Kidney (tissue), 13 donors: ENCODE measurements at regions not wholly inside any gene's neighbourhood (a gene's known extent, or its start where the extent isn't known, plus 50 kb on each side); places are given as distances from the start of the nearest gene placed in this dataset.

Source experiments
- DNase-seq, 5 donors: peaks; one replicate each; pipeline ENCODE4 v3.0.0-alpha.2; 2013 to 2020
- FAIRE-seq: peaks from 2 replicates; lab custom pipeline; 2012; peaks lifted over from hg19 to GRCh38; lab: Jason Lieb, UNC
- H3K27ac ChIP-seq, 2 donors: one replicate each; pipeline ENCODE4 v1.7.0; 2013; ENCODE audit warnings: low read depth in 2 of 2, low read length in 2 of 2, inconsistent platforms in 1 of 2
- H3K27me3 ChIP-seq: one replicate; pipeline ENCODE4 v1.7.1; 2013; ENCODE audit warnings: low read length, inconsistent platforms; ENCODE audit not compliant: control insufficient read depth, insufficient read depth
- H3K36me3 ChIP-seq, 3 donors: one replicate each; pipeline versions ENCODE4 v1.7.0 to v1.7.1; 2013; ENCODE audit warnings: low read length in 3 of 3, control low read depth in 1 of 3, inconsistent platforms in 1 of 3; ENCODE audit not compliant: insufficient read depth in 3 of 3, control insufficient read depth in 2 of 3
- H3K4me1 ChIP-seq, 3 donors: one replicate each; pipeline versions ENCODE4 v1.7.0 to v1.7.1; 2013; ENCODE audit warnings: low read length in 3 of 3, inconsistent platforms in 1 of 3, low read depth in 1 of 3; ENCODE audit not compliant: control insufficient read depth in 2 of 3, insufficient read depth in 2 of 3
- H3K4me3 ChIP-seq, 3 donors: one replicate each; pipeline versions ENCODE4 v1.7.0 to v1.8.1; 2013; ENCODE audit warnings: low read length in 3 of 3, control low read depth in 1 of 3, inconsistent platforms in 1 of 3
- H3K9ac ChIP-seq, 3 donors: one replicate each; pipeline versions ENCODE4 v1.7.0 to v1.7.1; 2013; ENCODE audit warnings: low read length in 3 of 3, control low read depth in 1 of 3, inconsistent platforms in 1 of 3
- H3K9me3 ChIP-seq, 3 donors: one replicate each; pipeline versions ENCODE4 v1.7.0 to v1.7.1; 2013; ENCODE audit warnings: low read length in 3 of 3, control low read depth in 1 of 3, inconsistent platforms in 1 of 3; ENCODE audit not compliant: control insufficient read depth in 2 of 3, insufficient read depth in 1 of 3
- intact Hi-C: fragments of 100-400 bp; cut with DNase I; formaldehyde crosslinking; loops from one replicate; pipeline ENCODE4 v1.11.1; 2022
- TF ChIP-seq, protein P1 (sequence below): IDR thresholded peaks from 3 replicates; pipeline ENCODE4 v1.5.1; 2012; ENCODE audit warnings: mild to moderate bottlenecking, moderate library complexity, borderline replicate concordance; ENCODE audit not compliant: insufficient read depth; ENCODE audit errors: extremely low read depth
- donor health status: control.
- donor health status: control.
- donor health status: control.
- donor health status: control.
- donor health status: control.
- donor health status: DM: yes; HTN: yes; CAD: no.
- donor health status: Normal renal cell carcinoma (clear cell type).

DNA sequence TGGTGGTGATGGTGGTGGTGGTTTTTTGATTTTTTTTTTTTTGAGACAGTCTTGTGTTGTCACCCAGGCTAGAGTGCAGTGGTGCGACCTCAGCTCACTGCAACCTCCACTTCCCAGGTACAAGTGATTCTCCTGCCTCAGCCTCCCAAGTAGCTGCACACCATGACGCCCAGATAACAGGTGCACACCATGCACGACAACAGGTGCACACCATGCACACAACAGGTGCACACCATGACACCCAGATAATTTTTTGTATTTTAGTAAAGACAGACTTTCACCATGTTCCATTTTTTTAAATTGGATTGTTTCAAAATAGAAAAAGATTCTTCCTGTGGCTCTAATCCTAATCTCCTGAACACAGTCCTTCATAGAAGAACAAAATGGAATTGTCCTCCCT lies 257.9 kb downstream of the ALDH8A1 start:
- Histone ChIP-seq H3K27ac (no peak overlapping the region), H3K4me1 (peaks cover 0 to 14% (median 3%) of the 10 kb centered on the region in 3 donors), H3K36me3 (no peaks in the 10 kb centered on the region), H3K27me3 (no peaks in the 10 kb centered on the region), H3K4me3 (no peak overlapping the region), H3K9ac (no peak overlapping the region), H3K9me3 (peaks cover 0 to 3% (median 0%) of the 10 kb centered on the region in 3 donors)
- intact Hi-C loops = no loop called here
- FAIRE-seq = no peak
- TF ChIP-seq, protein P1, sequence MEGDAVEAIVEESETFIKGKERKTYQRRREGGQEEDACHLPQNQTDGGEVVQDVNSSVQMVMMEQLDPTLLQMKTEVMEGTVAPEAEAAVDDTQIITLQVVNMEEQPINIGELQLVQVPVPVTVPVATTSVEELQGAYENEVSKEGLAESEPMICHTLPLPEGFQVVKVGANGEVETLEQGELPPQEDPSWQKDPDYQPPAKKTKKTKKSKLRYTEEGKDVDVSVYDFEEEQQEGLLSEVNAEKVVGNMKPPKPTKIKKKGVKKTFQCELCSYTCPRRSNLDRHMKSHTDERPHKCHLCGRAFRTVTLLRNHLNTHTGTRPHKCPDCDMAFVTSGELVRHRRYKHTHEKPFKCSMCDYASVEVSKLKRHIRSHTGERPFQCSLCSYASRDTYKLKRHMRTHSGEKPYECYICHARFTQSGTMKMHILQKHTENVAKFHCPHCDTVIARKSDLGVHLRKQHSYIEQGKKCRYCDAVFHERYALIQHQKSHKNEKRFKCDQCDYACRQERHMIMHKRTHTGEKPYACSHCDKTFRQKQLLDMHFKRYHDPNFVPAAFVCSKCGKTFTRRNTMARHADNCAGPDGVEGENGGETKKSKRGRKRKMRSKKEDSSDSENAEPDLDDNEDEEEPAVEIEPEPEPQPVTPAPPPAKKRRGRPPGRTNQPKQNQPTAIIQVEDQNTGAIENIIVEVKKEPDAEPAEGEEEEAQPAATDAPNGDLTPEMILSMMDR = no peak
- no peak for DNase-seq

DNA sequence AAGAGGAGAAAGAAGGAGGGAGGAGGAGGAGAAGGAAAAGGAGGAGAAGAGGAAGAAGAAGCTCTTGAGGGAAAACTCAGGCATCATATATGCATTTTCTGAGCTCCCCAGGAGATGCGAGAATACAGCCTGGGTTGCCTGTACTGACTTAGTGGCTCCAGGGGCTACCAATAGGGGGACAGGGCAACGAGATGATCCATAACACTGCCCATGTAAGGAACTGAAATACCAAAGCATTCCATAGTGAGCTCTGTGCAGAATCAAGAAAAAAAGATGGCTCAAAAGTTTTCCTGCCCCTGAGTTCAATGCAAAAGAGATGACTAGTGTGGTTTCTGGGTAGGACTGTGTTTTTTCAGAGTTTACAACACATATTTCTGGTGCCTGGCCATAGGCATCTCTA lies 258.7 kb downstream of the ALDH8A1 start:
- DNase-seq (no peak), FAIRE-seq (no peak)
- Histone ChIP-seq H3K27ac (no peak overlapping the region), H3K9me3 (peaks cover 0 to 3% (median 0%) of the 10 kb centered on the region in 3 donors), H3K27me3 (no peaks in the 10 kb centered on the region), H3K4me1 (peaks cover 0 to 14% (median 3%) of the 10 kb centered on the region in 3 donors), H3K36me3 (no peaks in the 10 kb centered on the region), H3K9ac (no peak overlapping the region), H3K4me3 (no peak overlapping the region)
- TF ChIP-seq, protein P1 = no peak
- intact Hi-C loops = no loop called here

DNA sequence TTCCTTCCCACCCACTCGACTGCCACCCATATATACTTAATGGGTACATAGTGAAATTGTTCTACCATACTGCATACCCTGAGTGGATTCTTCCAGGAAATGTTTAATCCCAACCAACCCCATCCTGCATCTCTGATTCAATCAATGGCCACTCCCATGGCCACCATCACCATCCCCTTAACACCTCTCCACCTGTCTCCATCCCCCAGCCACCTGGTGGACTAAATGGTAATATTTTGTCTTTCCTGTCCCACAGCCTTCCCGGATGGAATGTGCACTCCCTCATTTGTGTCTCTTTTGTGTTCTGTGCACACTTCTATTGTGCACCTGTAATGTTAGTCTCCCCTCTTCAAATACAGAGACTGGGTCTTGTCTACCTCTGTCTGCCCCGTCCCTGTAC lies 259.9 kb downstream of the ALDH8A1 start:
- Histone ChIP-seq H3K27me3 (no peaks in the 10 kb centered on the region), H3K4me3 (no peak overlapping the region), H3K27ac (no peak overlapping the region), H3K9me3 (no peaks in the 10 kb centered on the region), H3K36me3 (no peaks in the 10 kb centered on the region), H3K9ac (no peak overlapping the region), H3K4me1 (peaks cover 0 to 14% (median 3%) of the 10 kb centered on the region in 3 donors)
- no peak for FAIRE-seq
- no peak for DNase-seq
- TF ChIP-seq, protein P1 = no peak
- intact Hi-C loops = no loop called here

DNA sequence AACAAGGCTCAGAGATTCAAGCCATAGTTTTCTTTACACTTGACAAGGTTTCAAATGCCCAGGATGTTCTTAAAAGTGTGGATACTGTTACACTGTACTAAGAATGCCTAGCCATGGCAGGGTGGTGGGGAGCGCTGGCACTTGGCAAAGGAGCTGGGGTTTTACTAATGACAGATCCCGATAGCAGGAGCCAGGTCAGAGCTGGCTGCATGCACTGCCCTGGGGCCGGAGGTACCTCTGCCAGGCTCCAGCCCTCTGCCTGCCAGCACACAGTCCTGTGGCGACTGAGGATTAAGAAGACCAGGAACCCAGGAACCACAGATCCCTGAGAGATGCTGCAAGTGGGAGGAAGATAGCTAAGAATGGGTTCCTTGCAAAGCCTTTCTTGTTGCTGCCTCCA lies 260.3 kb downstream of the ALDH8A1 start:
- DNase-seq = peak in 2 of 5 donors; percentile 23 to 27
- H3K9me3 ChIP-seq = no peaks in the 10 kb centered on the region
- no peak for FAIRE-seq
- no peak overlapping the region for H3K4me3 ChIP-seq
- TF ChIP-seq, protein P1 = no peak
- no peak overlapping the region for H3K27ac ChIP-seq
- H3K9ac ChIP-seq = no peak overlapping the region
- no peaks in the 10 kb centered on the region for H3K36me3 ChIP-seq
- intact Hi-C loops = no loop called here
- H3K27me3 ChIP-seq = no peaks in the 10 kb centered on the region
- H3K4me1 ChIP-seq = peaks cover 0 to 14% (median 3%) of the 10 kb centered on the region in 3 donors
